GM21423 (cell line): ENCODE measurements at regions not wholly inside any gene's neighbourhood (a gene's known extent, or its start where the extent isn't known, plus 50 kb on each side); places are given as distances from the start of the nearest gene placed in this dataset.

Source experiments
- ATAC-seq: cut with Tn5 transposase; IDR thresholded peaks from one replicate; pipeline ENCODE4 v1.9.1; 2021; ENCODE audit warnings: mild to moderate bottlenecking, moderate library complexity; ENCODE audit not compliant: unreplicated experiment

DNA sequence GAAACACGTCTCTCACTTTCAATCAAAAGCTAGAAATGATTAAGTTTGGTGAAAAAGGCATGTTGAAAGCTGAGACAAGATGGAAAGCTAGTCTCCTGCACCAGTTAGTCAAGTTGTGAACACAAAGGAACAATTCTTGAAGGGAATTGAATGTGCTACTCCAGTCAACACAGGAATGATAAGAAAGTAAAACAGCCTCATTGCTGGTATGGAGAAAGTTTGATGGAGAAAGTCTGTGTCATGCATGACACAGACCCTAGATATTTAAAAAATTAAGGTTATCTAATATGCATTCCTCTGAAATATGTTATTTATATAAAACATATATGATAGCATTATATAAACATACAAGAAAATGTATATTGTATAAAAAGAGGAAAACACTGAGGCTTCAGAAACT is 699.4 kb upstream of the FZD8 start:
- no peak for ATAC-seq

DNA sequence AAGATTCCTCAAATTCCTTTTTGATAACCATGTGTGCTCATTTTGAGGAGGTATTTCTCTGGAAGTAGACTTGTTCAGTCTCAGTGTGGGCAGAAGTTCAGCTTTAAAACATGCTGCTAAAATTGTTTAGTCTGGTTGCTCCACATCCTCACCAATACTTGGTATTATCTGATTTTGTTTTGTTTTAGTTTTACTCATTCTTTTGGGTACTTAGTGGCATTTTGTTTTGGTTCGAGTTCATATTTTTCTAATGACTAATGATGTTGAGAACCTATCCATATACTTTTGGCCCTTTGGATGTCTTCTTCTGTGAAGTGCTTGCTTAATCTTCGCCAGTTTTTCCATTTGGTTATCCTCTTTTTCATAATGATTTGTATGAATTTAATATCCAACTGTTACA is 694.2 kb upstream of the FZD8 start:
- no peak for ATAC-seq

DNA sequence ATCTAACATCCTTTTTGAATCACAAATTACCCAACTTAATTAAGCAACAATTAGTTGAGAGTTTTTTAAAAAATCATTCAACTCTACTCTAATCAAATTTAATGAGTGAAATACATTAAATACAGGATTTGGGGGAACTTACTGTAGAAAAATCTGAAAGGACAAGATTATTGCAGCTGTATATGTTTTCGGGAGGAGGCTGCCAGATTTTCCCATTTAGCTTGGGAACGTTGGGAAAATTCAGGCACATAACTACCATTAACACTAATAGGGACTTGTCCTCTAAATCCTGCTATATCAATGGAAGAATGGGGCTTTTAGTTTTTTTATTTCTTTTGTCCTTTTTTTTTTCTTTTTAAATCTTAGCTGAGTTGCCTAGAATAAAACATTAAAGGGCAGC is 691.4 kb upstream of the FZD8 start:
- ATAC-seq = no peak

DNA sequence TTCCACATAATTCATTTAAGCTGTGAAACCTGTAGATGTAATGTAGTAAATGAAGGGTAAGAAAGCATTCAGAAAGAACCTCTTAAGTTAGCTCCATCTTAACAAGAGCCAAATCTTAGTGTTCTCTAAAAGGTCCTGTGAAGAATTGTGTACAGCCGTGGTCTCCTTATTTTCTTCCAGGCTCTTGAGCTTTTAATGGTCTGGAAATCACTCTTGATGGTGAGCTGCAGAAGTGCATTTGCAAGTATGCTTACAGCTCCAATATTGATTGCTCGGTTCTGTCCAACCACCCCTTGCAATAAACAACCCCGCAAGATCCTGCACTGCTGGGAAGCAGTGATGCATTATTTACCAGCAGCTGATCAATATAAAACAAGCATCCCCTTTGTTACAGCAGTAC is 690.8 kb upstream of the FZD8 start:
- ATAC-seq = no peak

DNA sequence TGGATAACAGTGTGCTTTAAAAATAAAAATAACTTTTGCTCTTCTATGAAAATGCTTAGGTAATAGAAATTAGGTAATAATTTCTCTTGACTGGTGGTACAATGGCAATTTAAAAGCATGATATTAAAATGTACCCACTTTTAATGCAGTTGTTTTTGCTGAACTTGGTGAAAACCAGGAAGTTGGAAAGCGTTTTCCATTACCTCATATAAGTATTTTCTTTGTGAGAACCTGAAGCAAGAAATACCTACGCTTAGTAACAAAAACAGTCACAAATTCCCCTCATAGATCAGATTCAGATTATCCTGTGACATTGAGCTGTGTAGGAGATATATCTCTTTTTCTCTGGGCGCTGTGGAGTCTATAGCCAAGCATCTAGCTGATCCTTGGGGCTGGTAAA is 689.0 kb upstream of the FZD8 start:
- ATAC-seq = no peak

DNA sequence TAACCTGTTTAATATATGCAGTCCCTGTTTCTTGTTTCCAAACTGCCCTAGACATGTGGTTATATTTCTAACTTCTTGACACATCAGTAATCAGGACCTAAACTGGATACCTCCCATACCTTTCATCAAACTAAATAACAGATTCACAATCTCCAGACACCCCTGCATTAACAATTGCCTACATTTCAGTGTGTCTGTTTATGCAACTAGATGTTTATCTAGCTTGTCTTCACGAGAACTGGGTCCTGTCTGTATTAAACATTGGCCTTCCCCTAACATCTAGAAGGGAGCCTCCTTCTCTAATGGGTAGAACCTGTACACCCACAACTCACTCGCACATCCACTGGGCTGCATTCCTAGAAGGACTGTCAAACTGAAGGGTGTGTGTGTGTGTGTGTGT is 683.7 kb upstream of the FZD8 start:
- no peak for ATAC-seq

DNA sequence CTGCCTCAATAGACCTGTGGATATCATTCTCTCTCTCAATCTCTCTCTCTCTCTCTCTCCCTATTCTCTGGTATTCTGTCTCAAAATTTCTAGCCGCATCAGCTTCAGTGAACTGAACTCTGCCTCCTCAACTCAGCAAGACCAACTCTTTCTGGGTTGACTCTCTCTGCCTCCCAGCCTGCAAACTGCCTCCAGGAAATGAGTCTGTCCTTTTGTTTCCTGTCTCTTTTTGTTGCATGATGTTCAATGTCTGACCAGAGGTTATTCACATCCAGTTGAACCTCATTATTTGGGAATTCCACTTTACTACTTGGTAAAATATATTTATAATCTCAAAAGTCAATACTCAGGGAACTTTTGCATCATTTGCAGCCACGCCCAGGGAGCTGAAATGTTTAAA is 682.7 kb upstream of the FZD8 start:
- ATAC-seq = no peak

DNA sequence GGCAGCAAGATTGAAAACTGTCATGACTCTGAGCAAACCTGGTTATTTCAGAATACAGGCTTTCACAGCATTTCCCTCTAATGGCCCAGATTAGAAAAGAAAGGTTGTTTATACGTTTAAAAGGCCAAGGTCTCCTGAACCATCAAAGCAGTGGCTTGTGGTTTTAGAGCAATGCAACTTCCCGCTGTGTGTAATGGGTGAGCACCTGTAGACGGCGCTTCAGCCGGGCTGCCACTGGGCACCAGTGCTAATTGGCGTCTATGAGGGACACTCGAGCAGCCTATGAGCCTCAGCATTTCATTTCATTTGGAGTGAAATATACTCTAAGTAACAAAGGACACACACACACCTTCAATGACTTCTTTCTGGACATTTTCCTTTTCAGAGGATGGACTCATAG is 671.0 kb upstream of the FZD8 start:
- ATAC-seq = no peak

DNA sequence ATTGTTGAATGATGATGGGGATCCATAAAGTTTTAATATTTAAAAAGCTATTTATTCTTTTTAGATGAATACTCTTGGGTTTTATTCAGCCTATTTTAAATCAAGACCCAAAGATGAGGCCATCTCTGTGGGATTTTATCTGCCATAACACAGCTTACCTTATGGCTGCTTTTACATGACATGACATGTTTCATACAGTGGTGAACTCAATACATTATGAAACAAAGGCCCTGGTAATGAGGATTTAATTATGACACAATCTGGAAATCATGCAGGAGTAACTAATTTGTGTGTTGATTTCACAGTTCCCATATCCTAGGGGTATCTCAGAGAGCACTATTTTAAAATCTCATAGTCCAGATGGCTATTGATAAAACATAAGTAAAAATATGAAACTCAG is 661.8 kb upstream of the FZD8 start:
- ATAC-seq = no peak

DNA sequence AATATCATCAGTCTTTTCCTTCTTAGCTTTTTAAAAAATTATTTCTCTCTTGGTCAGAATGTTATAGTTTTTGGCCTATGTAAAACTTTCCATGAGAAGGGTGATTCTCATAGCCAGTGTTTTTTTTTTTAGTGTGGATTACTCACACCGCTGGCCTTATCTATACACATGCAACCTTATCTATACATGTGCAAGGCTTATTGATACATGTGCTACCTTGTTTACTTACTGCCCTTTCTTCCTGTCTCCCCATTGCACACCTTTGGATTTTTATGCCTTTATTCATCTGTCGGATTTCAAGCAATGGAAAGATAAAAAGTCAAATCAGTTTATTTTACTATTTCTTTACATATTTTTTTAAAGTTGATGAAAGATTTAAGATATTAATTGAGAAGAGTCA is 660.0 kb upstream of the FZD8 start:
- no peak for ATAC-seq

DNA sequence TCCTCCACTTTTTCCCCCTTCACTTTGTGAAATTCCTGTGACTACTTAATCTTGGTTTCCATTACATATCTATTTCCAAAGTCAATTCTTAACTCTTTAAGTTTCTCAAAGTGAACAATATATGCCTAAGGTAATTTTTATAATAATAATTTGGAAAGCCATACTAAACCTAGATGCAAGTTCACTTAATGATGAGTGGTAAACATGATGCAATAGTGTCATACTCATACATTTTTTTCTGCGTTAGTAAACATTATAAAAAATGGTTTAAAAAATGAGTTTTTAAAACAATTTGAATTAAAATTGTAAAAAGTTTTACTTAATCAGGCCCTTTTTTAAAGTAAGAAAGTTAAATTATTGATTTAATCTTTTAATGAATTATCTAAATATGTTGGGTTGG is 659.4 kb upstream of the FZD8 start:
- ATAC-seq = no peak

DNA sequence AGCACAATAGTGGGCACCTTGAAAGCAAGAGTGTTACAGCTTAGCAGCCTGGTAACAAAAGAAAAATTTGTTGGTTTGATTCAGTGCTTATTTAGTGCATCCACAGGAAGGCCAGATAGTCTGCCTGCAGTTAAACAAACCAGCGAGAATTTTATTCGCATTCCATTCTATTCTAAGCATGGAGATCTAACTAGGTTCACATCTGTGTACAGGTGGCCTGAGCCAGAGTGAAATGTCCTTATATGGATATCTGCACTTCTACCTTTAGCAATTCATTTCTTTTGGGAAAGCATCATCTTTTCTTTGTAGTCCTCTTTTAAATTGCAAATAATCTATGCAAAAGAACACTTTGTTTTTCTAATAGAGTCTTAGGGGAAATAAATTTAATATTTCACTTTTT is 659.0 kb upstream of the FZD8 start:
- ATAC-seq = no peak

DNA sequence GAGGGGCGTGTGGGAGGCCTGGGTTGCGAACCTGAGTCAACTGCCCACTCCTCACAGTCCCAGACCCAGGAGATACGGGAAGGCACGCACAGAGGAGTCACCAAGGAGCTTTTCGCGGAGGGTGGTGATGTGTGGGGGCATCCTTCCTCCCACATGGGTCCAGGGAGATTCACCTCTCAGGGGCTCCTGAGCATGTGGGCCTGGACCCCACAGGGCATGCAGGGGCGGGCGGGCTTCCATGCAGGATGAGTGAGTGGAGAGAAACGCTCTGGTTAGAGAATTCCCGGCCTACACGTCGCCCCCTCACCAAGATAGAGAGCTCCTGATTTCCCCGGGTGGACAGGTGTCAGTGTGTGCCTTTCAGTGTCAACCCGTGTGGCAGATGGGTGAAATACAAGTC is 641.7 kb upstream of the FZD8 start:
- ATAC-seq = no peak

DNA sequence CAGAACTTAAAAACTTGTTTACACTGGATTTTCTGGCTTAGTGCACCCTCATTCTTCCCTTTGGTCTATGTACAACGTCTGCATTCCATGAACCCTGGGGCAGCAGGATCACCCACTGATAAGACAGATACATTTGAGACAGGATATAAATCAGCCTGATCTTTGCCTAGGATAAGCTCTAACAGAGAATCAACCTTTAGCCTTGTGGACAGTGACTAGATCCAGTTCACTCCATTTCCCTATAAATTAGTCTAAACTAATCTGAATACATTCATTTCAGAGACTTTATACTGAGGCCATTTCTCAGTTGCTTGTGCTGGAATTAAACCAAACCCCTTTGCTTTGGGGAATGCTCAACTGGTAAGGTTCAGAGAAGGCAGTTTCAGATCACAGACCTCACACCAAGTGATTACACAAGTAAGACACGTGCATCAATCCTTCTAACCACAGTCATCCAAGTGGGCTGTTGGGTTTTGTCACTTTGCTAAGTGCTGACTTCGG is 639.8 kb upstream of the FZD8 start:
- no peak for ATAC-seq

DNA sequence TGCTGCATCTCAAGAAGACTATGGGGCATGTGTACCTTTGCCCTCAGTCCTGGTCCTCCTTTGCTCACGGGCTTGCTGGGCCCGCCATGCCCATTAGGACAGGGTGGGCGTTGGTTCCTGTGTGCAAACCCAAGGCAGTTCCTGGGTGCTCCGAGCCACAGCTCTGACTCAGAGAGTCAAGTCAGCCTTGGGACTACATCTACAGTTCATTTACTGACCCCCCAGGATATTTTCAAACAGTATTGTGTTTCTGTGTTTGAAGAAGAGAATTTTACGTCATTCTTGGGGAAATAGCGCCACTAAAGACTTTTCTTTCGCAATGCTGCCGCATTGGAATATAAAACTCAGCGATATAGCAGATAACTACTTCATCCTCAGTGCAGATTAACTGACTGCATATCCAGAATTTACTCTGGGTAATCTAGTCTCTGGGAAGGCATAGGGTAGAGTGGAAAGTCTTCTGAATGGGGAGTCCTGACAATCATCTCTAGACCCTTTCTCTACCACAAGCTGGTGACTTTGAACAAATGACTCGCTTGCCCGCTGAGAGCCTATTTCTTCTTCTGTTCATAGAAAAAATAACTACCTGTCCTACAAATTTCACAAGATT is 638.9 kb upstream of the FZD8 start:
- no peak for ATAC-seq

DNA sequence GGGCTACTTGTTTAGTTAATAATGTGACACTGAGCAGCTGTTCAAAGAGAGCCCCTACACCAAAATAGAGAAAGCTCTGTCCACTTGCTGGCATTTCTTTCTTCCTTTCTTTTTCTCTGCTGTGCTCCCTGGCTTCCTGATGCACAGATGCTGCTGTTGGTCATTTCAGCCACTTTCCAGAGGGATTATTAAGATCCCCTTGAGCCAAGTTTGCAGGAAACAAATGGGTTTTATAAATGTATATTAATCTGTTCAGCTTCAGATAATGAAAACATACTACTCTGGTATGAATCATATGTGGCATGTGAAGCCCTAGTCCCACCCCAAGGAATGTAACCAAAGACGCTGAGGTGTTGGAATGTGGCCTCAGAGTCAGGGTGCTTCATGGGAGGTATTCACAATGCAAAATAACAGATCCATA is 638.2 kb upstream of the FZD8 start:
- no peak for ATAC-seq

DNA sequence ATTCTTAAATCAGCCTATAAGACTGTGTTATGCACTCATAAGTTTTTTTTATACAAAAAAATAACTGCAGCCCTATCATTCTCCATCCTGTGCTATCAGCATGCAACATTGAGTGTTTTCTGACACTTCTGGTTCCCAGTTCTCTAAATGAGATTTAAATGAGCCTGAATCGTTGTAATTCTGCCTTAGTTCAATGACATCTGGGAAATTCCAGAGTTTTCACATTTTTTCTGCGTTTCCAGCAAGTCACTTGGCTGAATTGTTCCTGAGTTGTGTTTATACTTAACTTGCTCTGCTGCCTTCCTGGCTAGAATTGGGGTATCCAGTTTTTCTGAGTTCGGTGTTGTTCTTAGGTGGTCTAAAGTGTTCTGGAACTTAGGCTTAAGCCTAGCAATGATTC is 636.1 kb upstream of the FZD8 start:
- no peak for ATAC-seq

DNA sequence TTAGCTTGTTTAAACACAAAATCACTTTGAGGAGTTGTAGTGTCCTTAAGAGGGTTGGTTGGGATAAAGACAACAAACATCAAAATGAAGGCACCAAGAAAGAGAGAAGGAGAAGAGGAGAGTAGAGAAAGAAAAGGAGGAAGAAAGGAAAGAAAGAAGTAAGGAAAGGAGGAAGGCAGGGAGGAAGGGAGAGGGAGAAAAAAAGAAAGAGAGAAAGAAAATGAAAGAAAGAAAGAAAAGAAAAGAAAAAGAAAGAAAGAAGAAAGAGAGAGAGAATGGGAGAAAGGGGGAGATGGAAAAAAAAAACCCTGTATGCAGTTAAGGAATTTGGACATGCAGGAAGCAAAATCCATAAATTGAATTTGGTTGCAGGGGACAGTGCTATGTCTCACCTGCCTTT is 635.4 kb upstream of the FZD8 start:
- ATAC-seq = no peak

DNA sequence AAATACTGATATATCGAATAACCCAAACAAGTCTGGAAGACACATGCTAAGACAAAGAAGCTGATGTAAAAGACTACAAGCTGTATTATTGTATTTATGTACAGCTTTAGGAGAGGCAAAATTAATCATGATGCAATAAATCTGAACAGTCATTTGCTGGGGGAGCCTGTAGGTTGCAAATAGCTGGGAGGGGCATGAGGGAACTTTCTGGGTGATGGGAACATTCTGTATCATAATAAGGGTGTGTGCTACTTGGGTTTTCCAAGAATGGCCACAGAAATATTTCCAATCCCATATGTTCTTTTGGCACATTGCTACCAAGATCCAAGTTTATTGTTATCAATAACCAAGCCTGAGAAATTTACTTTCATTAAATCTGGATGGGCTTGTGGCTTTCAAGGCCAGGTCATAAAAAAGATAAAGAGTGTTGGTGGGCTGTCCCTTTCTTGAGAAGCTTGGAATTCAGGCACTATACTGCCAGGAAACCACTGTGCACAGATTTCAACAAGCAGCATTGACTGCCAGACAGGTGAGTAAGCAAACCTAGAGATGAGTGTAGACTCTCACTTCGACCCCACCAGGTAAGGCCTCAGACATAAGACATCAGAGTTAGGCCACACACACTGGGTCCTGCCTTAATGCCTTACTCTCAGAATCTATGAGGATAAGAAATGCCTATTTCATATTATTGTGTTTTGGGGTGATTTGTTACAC is 629.7 kb upstream of the FZD8 start:
- ATAC-seq = no peak

DNA sequence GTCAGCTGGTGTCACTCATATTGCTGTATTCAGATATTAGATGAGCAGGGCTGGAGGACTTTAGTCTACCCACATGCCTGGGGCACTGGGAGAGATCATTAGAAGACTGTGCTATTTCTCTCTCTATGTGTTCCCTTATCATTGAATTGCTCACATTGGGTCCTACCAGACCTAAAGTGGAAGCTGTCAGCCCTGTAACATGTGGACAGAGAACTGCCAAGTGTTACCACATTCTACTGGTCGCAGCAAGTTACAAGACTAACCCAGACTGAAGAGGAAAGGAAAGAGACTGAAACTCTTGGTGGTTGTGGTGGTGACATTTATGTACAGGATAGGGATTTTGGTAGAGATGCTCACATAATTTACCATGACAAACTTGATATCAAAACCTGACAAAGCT is 627.1 kb upstream of the FZD8 start:
- no peak for ATAC-seq

DNA sequence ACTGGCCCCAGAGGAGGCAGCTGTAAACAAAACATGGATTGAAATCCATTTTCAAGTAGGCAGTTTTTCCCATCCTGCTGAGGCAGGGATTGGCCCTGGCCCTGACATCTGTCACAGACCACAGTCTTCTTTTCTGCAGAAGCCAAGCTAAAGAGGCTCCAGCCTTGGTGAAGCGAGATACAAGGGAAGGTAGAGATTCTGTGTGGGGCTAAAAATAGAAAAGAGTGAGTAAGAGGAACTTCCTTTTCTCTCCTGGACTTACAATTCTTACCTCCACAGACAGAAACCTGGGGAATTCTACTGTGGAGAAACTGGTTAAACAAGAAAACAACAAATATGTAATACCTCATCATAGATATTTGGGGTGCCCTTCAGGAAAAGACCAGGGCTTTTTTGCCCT is 624.8 kb upstream of the FZD8 start:
- ATAC-seq = no peak

DNA sequence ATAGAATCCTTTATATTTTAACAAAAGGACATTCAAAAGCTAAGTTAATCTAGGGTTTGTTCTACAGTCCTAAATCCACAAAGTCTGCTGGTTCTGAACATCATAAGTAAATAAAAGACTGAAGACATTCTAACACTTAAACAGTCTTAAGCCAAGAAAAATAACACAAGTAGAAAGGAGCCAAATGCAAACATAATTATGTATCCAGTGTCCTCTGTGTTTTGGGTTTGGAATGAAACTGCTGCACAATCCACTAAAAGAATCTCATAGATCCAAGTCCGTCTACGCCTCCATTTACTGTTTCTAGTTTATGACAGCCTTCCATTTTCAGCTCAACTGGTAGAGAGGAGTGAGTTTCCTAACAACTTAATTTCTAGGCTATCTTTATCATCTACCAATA is 623.6 kb upstream of the FZD8 start:
- no peak for ATAC-seq

DNA sequence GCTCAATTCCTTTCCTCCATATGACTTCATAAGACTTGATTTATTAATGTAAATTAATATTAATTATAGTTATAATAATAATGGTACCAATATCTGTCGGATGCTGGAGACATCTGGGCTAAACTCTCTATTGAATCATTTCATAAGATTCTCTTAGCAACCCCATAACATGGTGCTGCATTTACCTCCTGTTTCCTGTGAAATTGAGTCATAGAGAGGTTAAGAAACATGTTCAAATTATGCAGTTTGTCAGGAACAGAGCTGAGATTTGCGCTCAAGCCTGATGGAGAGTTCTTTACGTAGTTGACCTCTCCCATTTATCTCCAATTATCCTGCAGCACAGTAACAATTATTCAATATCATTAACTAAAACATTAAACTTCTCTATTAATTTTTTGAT is 621.8 kb upstream of the FZD8 start:
- ATAC-seq = no peak
